Brain microvascular endothelial cell (primary cell): ENCODE measurements at regions not wholly inside any gene's neighbourhood (a gene's known extent, or its start where the extent isn't known, plus 50 kb on each side); places are given as distances from the start of the nearest gene placed in this dataset.
A peak's percentile ranks its signal among the peaks of the same experiment; 100 is the strongest.

Source experiments
- DNase-seq: peaks from one replicate; pipeline ENCODE4 v3.0.0-alpha.2; 2020
- H3K27ac ChIP-seq: fragments of 250-450 bp; sonication (Bioruptor Pico); 2 replicates; pipeline ENCODE4 v1.5.1; 2020; ENCODE audit warnings: mild to moderate bottlenecking, moderate library complexity
- H3K27me3 ChIP-seq: fragments of 250-450 bp; sonication (Bioruptor Pico); replicated peaks from 2 replicates; pipeline ENCODE4 v1.5.1; 2020; ENCODE audit warnings: mild to moderate bottlenecking
- H3K36me3 ChIP-seq: fragments of 250-450 bp; sonication (Bioruptor Pico); replicated peaks from 2 replicates; pipeline ENCODE4 v1.5.1; 2020; ENCODE audit warnings: mild to moderate bottlenecking
- H3K4me3 ChIP-seq: 2 replicates; pipeline ENCODE4 v1.5.1; 2011; ENCODE audit warnings: low read depth, mild to moderate bottlenecking, control low read depth, low read length, moderate library complexity
- CTCF ChIP-seq: IDR thresholded peaks from 2 replicates; pipeline ENCODE4 v1.5.1; 2011; ENCODE audit warnings: low read depth, mild to moderate bottlenecking, moderate library complexity, low read length, control low read depth, inconsistent platforms; ENCODE audit errors: missing control alignments
- in situ Hi-C: cut with HindIII; loops from 2 replicates; pipeline ENCODE4 v1.10.0; 2017; ENCODE audit warnings: low sequenced_read_pairs, low pct_ligation_motif_present

- DNase-seq, result peak; percentile 24
- Histone ChIP-seq H3K27ac (no peak overlapping the region), H3K27me3 (no peaks in the 10 kb centered on the region), H3K4me3 (no peak overlapping the region), H3K36me3 (no peaks in the 10 kb centered on the region)
- in situ Hi-C loops, result no loop called here
- no peak for TF ChIP-seq CTCF
These were observed 1386.0 kb upstream of the ADGRL4 start for GRCh38 chr1:80392529-80392928.

- DNase-seq, result no peak
- no peaks in the 10 kb centered on the region for H3K27me3 ChIP-seq
- no peak overlapping the region for H3K27ac ChIP-seq
- in situ Hi-C loops, result no loop called here
- TF ChIP-seq CTCF, result no peak
- no peak overlapping the region for H3K4me3 ChIP-seq
- no peaks in the 10 kb centered on the region for H3K36me3 ChIP-seq
These were observed 1379.1 kb upstream of the ADGRL4 start for GRCh38 chr1:80385650-80386049.

GRCh38 chr1:80384959-80385358 lies 1378.4 kb upstream of the ADGRL4 start:
- no peak overlapping the region for H3K4me3 ChIP-seq
- no peak for DNase-seq
- H3K36me3 ChIP-seq, result no peaks in the 10 kb centered on the region
- H3K27me3 ChIP-seq, result no peaks in the 10 kb centered on the region
- no peak overlapping the region for H3K27ac ChIP-seq
- no peak for TF ChIP-seq CTCF
- in situ Hi-C loops, result no loop called here

- peak; percentile 59 for DNase-seq
- TF ChIP-seq CTCF, result no peak
- no peaks in the 10 kb centered on the region for H3K36me3 ChIP-seq
- H3K27ac ChIP-seq, result no peak overlapping the region
- no peaks in the 10 kb centered on the region for H3K27me3 ChIP-seq
- in situ Hi-C loops, result no loop called here
- H3K4me3 ChIP-seq, result no peak overlapping the region
These were observed 1377.7 kb upstream of the ADGRL4 start for GRCh38 chr1:80384083-80384830.

GRCh38 chr1:80375662-80376061 lies 1369.1 kb upstream of the ADGRL4 start:
- Histone ChIP-seq H3K36me3 (no peaks in the 10 kb centered on the region), H3K4me3 (no peak overlapping the region), H3K27me3 (no peaks in the 10 kb centered on the region), H3K27ac (no peak overlapping the region)
- DNase-seq, result peak; percentile 56
- in situ Hi-C loops, result no loop called here
- TF ChIP-seq CTCF, result no peak

GRCh38 chr1:80375109-80375508 lies 1368.6 kb upstream of the ADGRL4 start:
- no peak for TF ChIP-seq CTCF
- H3K4me3 ChIP-seq, result no peak overlapping the region
- no peaks in the 10 kb centered on the region for H3K27me3 ChIP-seq
- no peak overlapping the region for H3K27ac ChIP-seq
- DNase-seq, result no peak
- in situ Hi-C loops, result no loop called here
- no peaks in the 10 kb centered on the region for H3K36me3 ChIP-seq
